ENCODE measurements at regions not wholly inside any gene's neighbourhood (a gene's known extent, or its start where the extent isn't known, plus 50 kb on each side); places are given as distances from the start of the nearest gene placed in this dataset.
"Not testable (repeated sequence)": the region's sequence is repeated elsewhere in the genome, so short reads cannot be mapped to it uniquely, and the experiment has no call there.

- not testable (repeated sequence) for DNase-seq (ENCODE audit: low read depth)
Observed at GRCh38 chr14:23898359-23898758, 55.2 kb upstream of the DHRS4 start.

GRCh38 chr14:23899788-23900187, 53.8 kb upstream of the DHRS4 start:
- no peak for DNase-seq (ENCODE audit: low read depth)

GRCh38 chr14:23903442-23903841, 50.1 kb upstream of the DHRS4 start:
- DNase-seq (ENCODE audit: low read depth): no peak
